Neutrophil (primary cell): ENCODE measurements at regions not wholly inside any gene's neighbourhood (a gene's known extent, or its start where the extent isn't known, plus 50 kb on each side); places are given as distances from the start of the nearest gene placed in this dataset.

ENCODE experiments used
- H3K27ac ChIP-seq: fragments of 200-600 bp; sonication (generic); 2 replicates; pipeline ENCODE4 v1.5.1; 2016; ENCODE audit warnings: mild to moderate bottlenecking, moderate library complexity
- H3K27me3 ChIP-seq: fragments of 200-600 bp; sonication (generic); 2 replicates; pipeline ENCODE4 v1.6.0; 2016; ENCODE audit warnings: mild to moderate bottlenecking
- H3K36me3 ChIP-seq: fragments of 200-600 bp; sonication (generic); 2 replicates; pipeline ENCODE4 v1.5.1; 2017
- H3K4me1 ChIP-seq, 2 experiments: fragments of 200-600 bp in 1 of 2; sonication (generic) in 1 of 2; 1 replicate in 1 of 2; 2 replicates in 1 of 2; pipeline versions ENCODE4 v1.5.1 to v1.6.1; 2013 to 2016; ENCODE audit warnings: low read depth in 1 of 2, low read length in 1 of 2, mild to moderate bottlenecking in 1 of 2, moderate library complexity in 1 of 2; ENCODE audit not compliant: control insufficient read depth in 1 of 2, insufficient read depth in 1 of 2
- H3K4me3 ChIP-seq, 2 experiments: fragments of 200-600 bp in 1 of 2; sonication (generic) in 1 of 2; 1 replicate in 1 of 2; 2 replicates in 1 of 2; pipeline ENCODE4 v1.5.1; 2013 to 2016; ENCODE audit warnings: low read depth in 1 of 2, low read length in 1 of 2, mild to moderate bottlenecking in 1 of 2, moderate library complexity in 1 of 2
- H3K9me3 ChIP-seq: fragments of 200-600 bp; sonication (generic); 2 replicates; pipeline ENCODE4 v1.5.1; 2016
- CTCF ChIP-seq: fragments of 200-600 bp; sonication (generic); IDR thresholded peaks from 2 replicates; pipeline ENCODE4 v1.5.1; 2016; ENCODE audit warnings: antibody characterized with exemption

DNA sequence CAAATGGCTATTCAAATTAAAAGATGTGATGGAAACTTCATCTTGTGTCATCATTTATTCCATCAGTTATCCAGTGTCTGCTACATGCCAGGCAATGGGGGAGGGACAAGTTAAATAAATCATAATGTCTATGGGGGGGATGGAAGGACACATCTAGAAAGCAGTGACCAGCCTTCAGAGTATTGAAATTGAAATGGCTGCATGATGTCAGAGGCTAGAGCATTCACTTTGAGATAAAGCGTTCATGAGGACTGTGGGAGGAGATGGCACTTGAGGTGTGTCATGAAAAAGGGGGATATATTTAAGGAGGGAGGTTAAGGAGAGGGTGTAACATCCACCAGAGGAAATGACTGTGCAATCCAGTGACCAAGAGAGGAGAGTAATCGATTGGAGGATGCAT, 50.6 kb downstream of the SLIT2 start:
- no peak for TF ChIP-seq CTCF
- Histone ChIP-seq H3K27ac (no peak overlapping the region), H3K27me3 (no peaks in the 10 kb centered on the region), H3K9me3 (no peaks in the 10 kb centered on the region), H3K36me3 (no peaks in the 10 kb centered on the region), H3K4me1 (no peaks in the 10 kb centered on the region), H3K4me3 (no peak overlapping the region)

DNA sequence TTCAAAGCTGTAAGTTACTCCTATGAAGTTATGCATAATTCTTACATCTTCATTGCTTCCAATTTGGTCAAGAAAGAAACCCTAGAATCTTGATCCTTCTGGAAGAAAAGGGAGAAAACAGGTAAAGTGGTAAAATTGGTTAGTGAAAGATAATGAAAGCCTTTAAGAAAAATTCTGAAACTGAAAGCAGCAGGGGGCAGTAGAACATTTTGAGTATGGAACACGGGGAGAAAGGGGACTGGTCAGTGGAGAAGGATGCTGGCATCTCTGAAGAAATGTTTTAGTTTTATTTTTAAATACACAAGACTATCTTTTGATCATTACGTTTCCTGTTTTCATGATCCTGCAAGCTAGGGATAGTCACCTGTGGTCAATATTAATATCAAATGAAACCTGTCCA, 54.3 kb downstream of the SLIT2 start:
- no peak for TF ChIP-seq CTCF
- H3K9me3 ChIP-seq = no peaks in the 10 kb centered on the region
- no peaks in the 10 kb centered on the region for H3K36me3 ChIP-seq
- H3K4me1 ChIP-seq = no peaks in the 10 kb centered on the region
- no peak overlapping the region for H3K4me3 ChIP-seq
- H3K27me3 ChIP-seq = no peaks in the 10 kb centered on the region
- H3K27ac ChIP-seq = no peak overlapping the region

GRCh38 chr4:20311856-20312255, 60.2 kb downstream of the SLIT2 start:
- no peak overlapping the region for H3K4me3 ChIP-seq
- H3K27me3 ChIP-seq = no peaks in the 10 kb centered on the region
- no peaks in the 10 kb centered on the region for H3K4me1 ChIP-seq
- TF ChIP-seq CTCF = no peak
- H3K27ac ChIP-seq = no peak overlapping the region
- H3K9me3 ChIP-seq = no peaks in the 10 kb centered on the region
- no peaks in the 10 kb centered on the region for H3K36me3 ChIP-seq

DNA sequence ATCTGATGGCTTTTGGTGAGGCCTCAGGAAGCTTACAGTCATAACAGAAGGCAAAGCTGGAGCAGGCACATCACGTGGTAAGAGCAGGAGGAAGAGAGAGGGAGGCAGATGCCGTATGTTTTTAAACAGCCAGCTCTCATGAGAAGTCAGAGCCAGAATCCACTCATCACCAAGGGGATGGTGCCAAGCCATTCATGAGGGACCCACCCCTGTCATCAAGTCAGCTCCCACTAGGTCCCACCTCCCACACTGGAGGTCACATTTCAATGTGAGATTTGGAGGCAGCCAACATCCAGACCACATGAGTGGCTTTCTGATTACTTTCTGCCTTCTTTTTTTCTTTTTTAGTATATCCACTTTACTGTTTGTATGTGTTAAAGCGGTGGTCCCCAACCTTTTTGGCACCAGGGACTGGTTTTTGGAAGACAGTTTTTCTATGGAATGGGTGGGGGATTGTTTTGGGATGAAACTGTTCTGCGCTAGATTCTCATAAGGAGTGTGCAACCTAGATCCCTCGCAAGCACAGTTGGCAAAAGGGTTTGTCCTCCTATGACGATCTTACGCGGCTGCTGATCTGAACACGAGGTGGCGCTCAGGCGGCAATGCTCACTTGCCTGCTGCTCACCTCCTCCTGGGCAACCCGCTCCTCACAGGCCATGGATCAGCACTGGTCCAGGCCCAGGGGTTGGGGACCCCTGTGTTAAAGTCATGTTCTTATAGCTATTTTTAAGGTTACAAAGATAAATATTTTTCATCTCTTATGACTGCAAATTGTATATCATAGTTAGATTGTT, 61.7 kb downstream of the SLIT2 start:
- no peak for TF ChIP-seq CTCF
- H3K9me3 ChIP-seq = no peaks in the 10 kb centered on the region
- H3K36me3 ChIP-seq = no peaks in the 10 kb centered on the region
- H3K27ac ChIP-seq = no peak overlapping the region
- no peaks in the 10 kb centered on the region for H3K4me1 ChIP-seq
- H3K4me3 ChIP-seq = no peak overlapping the region
- no peaks in the 10 kb centered on the region for H3K27me3 ChIP-seq

DNA sequence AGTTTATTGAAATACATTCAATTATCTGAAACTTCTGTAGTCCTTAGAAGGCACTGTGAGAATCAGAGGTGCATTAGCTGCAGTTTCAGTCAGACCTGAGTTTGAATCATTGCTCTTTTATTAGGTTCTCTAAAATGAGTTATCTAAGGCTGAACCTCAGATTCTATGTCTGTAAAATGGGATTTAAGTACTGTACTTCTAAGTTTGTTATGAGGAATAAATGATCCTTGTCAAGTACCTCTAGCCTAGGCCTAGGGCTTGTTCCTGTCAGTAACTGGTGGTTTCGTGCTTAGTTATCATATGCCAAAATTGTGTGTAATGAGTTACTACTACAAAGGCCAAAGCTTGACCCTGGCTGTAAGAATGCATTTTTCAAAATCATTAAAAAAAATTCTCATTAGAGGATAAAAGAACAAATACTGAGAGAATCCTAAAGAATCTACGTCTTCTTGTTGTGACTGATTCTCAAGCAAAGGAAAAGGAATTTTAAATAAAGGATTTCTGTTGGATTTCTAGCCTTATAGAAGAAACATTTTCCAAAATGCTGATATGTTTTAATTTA, 65.8 kb downstream of the SLIT2 start:
- H3K27ac ChIP-seq = no peak overlapping the region
- H3K9me3 ChIP-seq = no peaks in the 10 kb centered on the region
- TF ChIP-seq CTCF = no peak
- H3K4me3 ChIP-seq = no peak overlapping the region
- no peaks in the 10 kb centered on the region for H3K4me1 ChIP-seq
- no peaks in the 10 kb centered on the region for H3K36me3 ChIP-seq
- H3K27me3 ChIP-seq = no peaks in the 10 kb centered on the region
